Ectodermal cell (in vitro differentiated cells): ENCODE measurements at regions not wholly inside any gene's neighbourhood (a gene's known extent, or its start where the extent isn't known, plus 50 kb on each side); places are given as distances from the start of the nearest gene placed in this dataset.

Experiments used
- H3K27ac ChIP-seq: 2 replicates; pipeline ENCODE4 v1.7.0; 2013; ENCODE audit warnings: mild to moderate bottlenecking, low read depth, low read length; ENCODE audit not compliant: insufficient read depth, poor library complexity, severe bottlenecking
- H3K27me3 ChIP-seq: 2 replicates; pipeline ENCODE4 v1.7.0; 2013; ENCODE audit warnings: mild to moderate bottlenecking, low read length; ENCODE audit not compliant: insufficient read depth, control insufficient read depth, poor library complexity, severe bottlenecking
- H3K36me3 ChIP-seq: one replicate; pipeline ENCODE4 v1.7.0; 2013; ENCODE audit warnings: low read length; ENCODE audit not compliant: control insufficient read depth, insufficient read depth
- H3K4me1 ChIP-seq: one replicate; pipeline ENCODE4 v1.7.0; 2013; ENCODE audit warnings: low read length; ENCODE audit not compliant: control insufficient read depth, insufficient read depth
- H3K4me3 ChIP-seq: 2 replicates; pipeline ENCODE4 v1.7.0; 2013; ENCODE audit warnings: low read depth, low read length, control low read depth; ENCODE audit not compliant: insufficient read depth
- H3K9me3 ChIP-seq: 2 replicates; pipeline ENCODE4 v1.7.0; 2013; ENCODE audit warnings: mild to moderate bottlenecking, low read length, moderate library complexity; ENCODE audit not compliant: control insufficient read depth
- WGBS, 2 experiments: methylation state at CpG; one replicate each; pipeline ENCODE4 v1.1.7; 2013; ENCODE audit warnings: missing lambda C conversion rate in 2 of 2; 5-methylcytosine and 5-hydroxymethylcytosine counted together

- peaks cover 9% of the 10 kb centered on the region for H3K4me1 ChIP-seq
Observed at GRCh38 chr18:10114717-10115463, 201.1 kb downstream of the VAPA start.

GRCh38 chr18:10116574-10116973, 202.8 kb downstream of the VAPA start:
- Histone ChIP-seq H3K27ac (no peak overlapping the region), H3K27me3 (no peaks in the 10 kb centered on the region), H3K36me3 (no peaks in the 10 kb centered on the region), H3K9me3 (peaks cover 3% of the 10 kb centered on the region), H3K4me3 (no peak overlapping the region), H3K4me1 (peaks cover 9% of the 10 kb centered on the region)
- WGBS, 2 experiments, result 87 to 91% methylated on average over 2 to 3 of the region's 3 CpGs

More at GRCh38 chr18:10114717-10115463, 201.1 kb downstream of the VAPA start:
- no peaks in the 10 kb centered on the region for H3K36me3 ChIP-seq
- 38 to 44% methylated on average over 6 of the region's 6 CpGs for WGBS, 2 experiments
- peaks cover 3% of the 10 kb centered on the region for H3K9me3 ChIP-seq
- no peak overlapping the region for H3K27ac ChIP-seq
- H3K27me3 ChIP-seq, result no peaks in the 10 kb centered on the region
- no peak overlapping the region for H3K4me3 ChIP-seq

- peaks cover 21% of the 10 kb centered on the region for H3K4me1 ChIP-seq
- H3K36me3 ChIP-seq, result no peaks in the 10 kb centered on the region
- H3K27ac ChIP-seq, result no peak overlapping the region
- H3K27me3 ChIP-seq, result no peaks in the 10 kb centered on the region
- WGBS, 2 experiments, result 90 to 100% methylated on average over 1 of the region's 1 CpG
- no peak overlapping the region for H3K4me3 ChIP-seq
- H3K9me3 ChIP-seq, result peaks cover 3% of the 10 kb centered on the region
Observed at GRCh38 chr18:10119528-10119927, 205.7 kb downstream of the VAPA start.

- Histone ChIP-seq H3K4me3 (no peak overlapping the region), H3K4me1 (peaks cover 21% of the 10 kb centered on the region), H3K9me3 (peaks cover 3% of the 10 kb centered on the region), H3K27me3 (no peaks in the 10 kb centered on the region), H3K36me3 (no peaks in the 10 kb centered on the region), H3K27ac (no peak overlapping the region)
- 100% methylated on average over 1 of the region's 1 CpG for WGBS, 2 experiments
Observed at GRCh38 chr18:10119991-10120390, 206.2 kb downstream of the VAPA start.

- Histone ChIP-seq H3K27ac (no peak overlapping the region), H3K4me1 (peaks cover 18% of the 10 kb centered on the region), H3K4me3 (no peak overlapping the region), H3K27me3 (no peaks in the 10 kb centered on the region), H3K9me3 (peaks cover 3% of the 10 kb centered on the region), H3K36me3 (no peaks in the 10 kb centered on the region)
- WGBS, 2 experiments, result 64 to 65% methylated on average over 3 of the region's 3 CpGs
Observed at GRCh38 chr18:10120622-10121021, 206.8 kb downstream of the VAPA start.

GRCh38 chr18:10121028-10121427, 207.2 kb downstream of the VAPA start:
- Histone ChIP-seq H3K36me3 (no peaks in the 10 kb centered on the region), H3K27me3 (no peaks in the 10 kb centered on the region), H3K27ac (no peak overlapping the region), H3K4me3 (no peak overlapping the region), H3K4me1 (peaks cover 18% of the 10 kb centered on the region), H3K9me3 (peaks cover 3% of the 10 kb centered on the region)
- WGBS, 2 experiments, result 90 to 100% methylated on average over 1 of the region's 1 CpG

- Histone ChIP-seq H3K9me3 (peaks cover 3% of the 10 kb centered on the region), H3K4me3 (no peak overlapping the region), H3K36me3 (no peaks in the 10 kb centered on the region), H3K27ac (no peak overlapping the region), H3K27me3 (no peaks in the 10 kb centered on the region), H3K4me1 (peaks cover 18% of the 10 kb centered on the region)
- 89 to 90% methylated on average over 11 of the region's 11 CpGs for WGBS, 2 experiments
Observed at GRCh38 chr18:10121786-10122515, 208.1 kb downstream of the VAPA start.

GRCh38 chr18:10122988-10123950, 209.5 kb downstream of the VAPA start:
- Histone ChIP-seq H3K9me3 (peaks cover 3% of the 10 kb centered on the region), H3K36me3 (no peaks in the 10 kb centered on the region), H3K4me3 (no peak overlapping the region), H3K4me1 (peaks cover 18% of the 10 kb centered on the region), H3K27me3 (no peaks in the 10 kb centered on the region), H3K27ac (no peak overlapping the region)
- 90 to 91% methylated on average over 19 of the region's 19 CpGs for WGBS, 2 experiments

GRCh38 chr18:10124071-10124470, 210.3 kb downstream of the VAPA start:
- Histone ChIP-seq H3K4me3 (no peak overlapping the region), H3K27me3 (no peaks in the 10 kb centered on the region), H3K9me3 (peaks cover 3% of the 10 kb centered on the region), H3K27ac (no peak overlapping the region), H3K36me3 (no peaks in the 10 kb centered on the region), H3K4me1 (peaks cover 18% of the 10 kb centered on the region)
- WGBS, 2 experiments, result 91 to 94% methylated on average over 9 of the region's 9 CpGs
